A673 (cell line): ENCODE measurements at regions not wholly inside any gene's neighbourhood (a gene's known extent, or its start where the extent isn't known, plus 50 kb on each side); places are given as distances from the start of the nearest gene placed in this dataset.

ENCODE experiments used
- EZH2 ChIP-seq: fragments of 200-600 bp; sonication (generic); IDR thresholded peaks from 2 replicates; pipeline ENCODE4 v1.6.1; 2017; ENCODE audit warnings: borderline replicate concordance, low read depth, mild to moderate bottlenecking, mixed read lengths, antibody characterized with exemption, low read length; ENCODE audit not compliant: poor library complexity, severe bottlenecking
- TF ChIP-seq, protein P1 (sequence below): fragments of 300-800, 200-600 bp; sonication (generic); conservative IDR thresholded peaks from 2 replicates; pipeline ENCODE4 v1.5.1; 2017; ENCODE audit warnings: low read depth, mild to moderate bottlenecking, antibody characterized with exemption, low read length, moderate library complexity, mixed read lengths

DNA sequence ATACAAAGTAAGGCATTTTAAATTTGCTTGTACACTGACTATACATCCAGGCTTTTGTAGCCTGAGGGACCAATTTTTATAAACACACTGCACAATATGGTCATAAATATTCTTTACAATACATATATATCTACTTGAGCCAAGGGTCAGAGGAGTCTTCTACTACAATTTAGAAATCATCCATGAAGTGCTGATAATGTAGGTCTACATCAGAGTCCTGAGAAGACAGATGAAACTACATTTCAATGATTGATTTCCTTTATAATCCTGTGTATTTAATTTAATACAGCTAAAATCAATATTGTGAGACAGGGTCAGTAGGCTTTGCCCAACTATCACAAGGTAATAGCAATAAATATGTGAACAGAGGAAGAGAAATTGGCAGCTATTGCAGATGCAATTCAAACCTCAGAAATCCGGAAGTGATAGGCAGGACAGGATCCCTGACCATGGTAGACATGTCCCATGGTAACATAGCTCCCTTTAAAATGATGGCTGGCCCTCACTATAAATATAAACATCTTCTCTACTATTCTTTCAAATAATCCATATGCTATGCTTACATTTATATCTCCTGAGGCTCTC, 318.0 kb upstream of the POT1 start:
- TF ChIP-seq, protein P1, sequence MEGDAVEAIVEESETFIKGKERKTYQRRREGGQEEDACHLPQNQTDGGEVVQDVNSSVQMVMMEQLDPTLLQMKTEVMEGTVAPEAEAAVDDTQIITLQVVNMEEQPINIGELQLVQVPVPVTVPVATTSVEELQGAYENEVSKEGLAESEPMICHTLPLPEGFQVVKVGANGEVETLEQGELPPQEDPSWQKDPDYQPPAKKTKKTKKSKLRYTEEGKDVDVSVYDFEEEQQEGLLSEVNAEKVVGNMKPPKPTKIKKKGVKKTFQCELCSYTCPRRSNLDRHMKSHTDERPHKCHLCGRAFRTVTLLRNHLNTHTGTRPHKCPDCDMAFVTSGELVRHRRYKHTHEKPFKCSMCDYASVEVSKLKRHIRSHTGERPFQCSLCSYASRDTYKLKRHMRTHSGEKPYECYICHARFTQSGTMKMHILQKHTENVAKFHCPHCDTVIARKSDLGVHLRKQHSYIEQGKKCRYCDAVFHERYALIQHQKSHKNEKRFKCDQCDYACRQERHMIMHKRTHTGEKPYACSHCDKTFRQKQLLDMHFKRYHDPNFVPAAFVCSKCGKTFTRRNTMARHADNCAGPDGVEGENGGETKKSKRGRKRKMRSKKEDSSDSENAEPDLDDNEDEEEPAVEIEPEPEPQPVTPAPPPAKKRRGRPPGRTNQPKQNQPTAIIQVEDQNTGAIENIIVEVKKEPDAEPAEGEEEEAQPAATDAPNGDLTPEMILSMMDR: no peak
- no peak for TF ChIP-seq EZH2
